ENCODE measurements at regions not wholly inside any gene's neighbourhood (a gene's known extent, or its start where the extent isn't known, plus 50 kb on each side); places are given as distances from the start of the nearest gene placed in this dataset.

GRCh38 chr4:72786401-72786990 lies 217.5 kb upstream of the ADAMTS3 start:
- TF ChIP-seq, protein P1, sequence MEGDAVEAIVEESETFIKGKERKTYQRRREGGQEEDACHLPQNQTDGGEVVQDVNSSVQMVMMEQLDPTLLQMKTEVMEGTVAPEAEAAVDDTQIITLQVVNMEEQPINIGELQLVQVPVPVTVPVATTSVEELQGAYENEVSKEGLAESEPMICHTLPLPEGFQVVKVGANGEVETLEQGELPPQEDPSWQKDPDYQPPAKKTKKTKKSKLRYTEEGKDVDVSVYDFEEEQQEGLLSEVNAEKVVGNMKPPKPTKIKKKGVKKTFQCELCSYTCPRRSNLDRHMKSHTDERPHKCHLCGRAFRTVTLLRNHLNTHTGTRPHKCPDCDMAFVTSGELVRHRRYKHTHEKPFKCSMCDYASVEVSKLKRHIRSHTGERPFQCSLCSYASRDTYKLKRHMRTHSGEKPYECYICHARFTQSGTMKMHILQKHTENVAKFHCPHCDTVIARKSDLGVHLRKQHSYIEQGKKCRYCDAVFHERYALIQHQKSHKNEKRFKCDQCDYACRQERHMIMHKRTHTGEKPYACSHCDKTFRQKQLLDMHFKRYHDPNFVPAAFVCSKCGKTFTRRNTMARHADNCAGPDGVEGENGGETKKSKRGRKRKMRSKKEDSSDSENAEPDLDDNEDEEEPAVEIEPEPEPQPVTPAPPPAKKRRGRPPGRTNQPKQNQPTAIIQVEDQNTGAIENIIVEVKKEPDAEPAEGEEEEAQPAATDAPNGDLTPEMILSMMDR (IDR thresholded peaks at IDR 0.05), result no peak
- TF ChIP-seq POLR2A (IDR thresholded peaks at IDR 0.05), result no peak
- TF ChIP-seq POLR2AphosphoS5 (IDR thresholded peaks at IDR 0.05), result no peak

Measured in breast epithelium (tissue), 3 donors.